Stimulated activated CD4-positive, alpha-beta T cell treated with anti-CD3 and anti-CD28 coated beads, TNF-alpha, amount 100 ng/mL, for 1 hour (primary cell): ENCODE measurements at regions not wholly inside any gene's neighbourhood (a gene's known extent, or its start where the extent isn't known, plus 50 kb on each side); places are given as distances from the start of the nearest gene placed in this dataset.
"Not testable (repeated sequence)": the region's sequence is repeated elsewhere in the genome, so short reads cannot be mapped to it uniquely, and the experiment has no call there.

Source experiments
- DNase-seq, 3 donors: peaks; one replicate each; pipeline ENCODE4 v3.0.0-alpha.2; 2020; ENCODE audit warnings: low read depth in 3 of 3, low spot score in 1 of 3

DNA sequence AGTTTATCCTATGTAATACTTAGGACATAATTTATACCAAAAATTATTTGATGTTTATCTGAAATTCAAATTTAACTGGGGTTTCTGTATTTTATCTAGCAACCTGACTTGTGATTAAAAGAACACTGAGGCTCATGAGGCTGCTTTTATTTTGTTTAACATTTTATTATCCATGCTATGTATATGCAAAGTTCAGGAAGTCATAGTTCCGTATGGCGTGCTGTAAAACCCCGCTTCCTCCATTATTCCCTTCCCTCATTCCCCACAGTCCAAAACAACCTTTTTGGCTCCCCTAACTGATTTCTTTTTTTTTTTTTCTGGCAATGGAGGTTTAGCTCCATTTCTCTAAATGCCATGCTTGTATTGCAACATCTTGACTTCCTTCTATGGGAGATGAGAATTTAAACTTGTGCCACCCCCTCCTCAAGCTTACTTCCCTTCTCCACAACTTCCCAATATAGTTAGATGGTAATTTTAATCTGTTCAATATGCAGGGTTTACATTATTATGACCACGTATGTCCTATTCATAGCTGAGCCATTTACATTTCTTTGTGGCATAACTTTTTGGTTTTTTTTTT is 138.0 kb upstream of the DNAH14 start:
- DNase-seq = no peak

DNA sequence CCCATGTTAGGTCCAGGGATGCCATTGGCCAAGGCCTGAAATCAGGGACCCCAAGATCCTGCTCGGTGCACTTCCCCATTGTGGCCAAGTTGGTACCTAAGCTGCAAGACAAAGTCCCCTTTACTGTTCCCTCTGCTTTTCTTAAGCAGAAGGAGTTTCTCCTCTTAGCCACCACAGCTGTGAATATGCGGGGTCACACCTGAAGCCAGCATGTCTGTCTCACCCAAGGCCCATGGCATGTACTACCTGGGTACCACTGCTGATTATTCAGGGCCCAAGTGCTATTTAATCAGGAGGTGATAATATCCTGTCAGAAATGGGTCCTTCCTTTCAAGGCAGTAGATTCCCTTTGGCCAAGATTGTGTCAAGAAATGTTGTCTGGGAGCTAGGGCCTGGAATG is 133.9 kb upstream of the DNAH14 start:
- no peak for DNase-seq

DNA sequence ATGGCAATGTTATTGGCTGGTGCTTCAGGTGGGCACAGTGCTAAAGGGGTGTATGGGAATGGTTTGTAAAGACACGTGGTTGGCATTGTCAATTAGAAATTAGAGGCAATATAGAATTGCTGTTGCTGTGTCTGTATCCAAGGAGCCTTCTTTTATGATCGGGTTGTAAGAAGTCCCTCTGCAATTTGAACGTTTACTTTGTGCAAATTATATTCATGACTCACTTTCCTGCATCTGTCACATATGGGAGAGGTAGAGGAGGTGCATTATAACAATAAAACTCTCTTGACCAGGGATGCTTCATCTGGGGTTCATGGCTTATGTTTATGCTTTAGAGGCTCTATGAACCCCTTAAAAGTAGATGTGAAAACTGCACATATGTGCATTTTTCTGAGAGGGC is 130.4 kb upstream of the DNAH14 start:
- DNase-seq = no peak

DNA sequence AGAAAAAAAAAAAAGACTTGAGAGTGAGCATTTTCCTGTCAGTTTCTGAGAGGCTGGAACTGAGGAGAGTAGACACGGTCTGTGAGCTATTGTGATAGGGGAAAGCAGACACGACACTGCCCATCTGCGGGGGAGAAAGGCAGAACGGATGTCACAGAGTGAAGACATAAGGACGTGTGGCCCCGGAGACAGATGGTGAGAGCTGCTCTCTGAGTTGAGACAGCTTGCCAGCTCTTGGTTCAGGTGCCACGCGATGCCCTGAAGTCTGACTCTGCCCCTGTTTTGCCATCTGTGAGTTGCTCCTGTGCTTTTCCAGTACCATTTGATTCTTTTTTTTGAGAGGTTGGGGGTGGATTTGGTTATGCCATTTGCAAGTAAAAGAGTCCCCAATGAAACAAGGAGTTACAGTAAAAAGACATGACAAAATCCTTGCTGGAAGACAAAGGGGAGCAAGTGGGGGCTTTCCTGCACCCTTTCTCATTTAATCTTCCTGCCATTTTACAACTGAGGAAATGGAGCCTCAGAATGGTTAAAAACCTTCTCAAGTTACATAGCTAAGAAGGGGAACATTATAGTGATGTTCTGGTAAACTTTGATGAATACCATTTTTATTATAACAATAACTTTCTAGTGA is 128.9 kb upstream of the DNAH14 start:
- DNase-seq = no peak

DNA sequence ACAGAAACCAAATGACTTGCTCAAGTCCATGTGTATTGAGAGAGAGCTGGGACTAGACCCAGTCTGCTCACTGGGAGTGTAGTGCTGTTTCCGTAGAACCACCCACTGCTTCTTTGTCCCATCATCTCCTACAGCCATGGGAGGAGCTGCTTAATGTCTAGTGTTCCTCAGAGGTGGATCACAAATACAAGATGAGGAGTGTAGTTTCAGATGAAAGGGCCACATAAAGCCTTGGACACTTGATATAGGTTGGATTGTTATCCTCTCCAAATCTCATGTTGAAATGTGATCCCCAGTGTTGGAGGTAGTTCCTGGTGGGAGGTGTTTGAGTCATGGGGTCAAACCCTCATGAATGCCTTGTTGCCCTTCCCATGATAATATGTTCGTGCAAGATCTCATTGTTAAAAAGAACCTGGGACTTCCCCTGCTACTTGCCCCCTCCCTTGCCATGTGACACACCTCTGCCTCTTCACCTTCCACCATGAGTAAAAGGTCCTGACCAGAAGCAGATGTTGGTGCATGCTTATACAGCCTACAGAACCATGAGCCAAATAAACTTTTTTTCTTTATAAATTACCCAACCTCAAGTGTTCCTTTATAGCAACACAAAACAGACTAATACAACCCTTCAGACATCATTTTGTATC is 127.5 kb upstream of the DNAH14 start:
- DNase-seq = no peak

DNA sequence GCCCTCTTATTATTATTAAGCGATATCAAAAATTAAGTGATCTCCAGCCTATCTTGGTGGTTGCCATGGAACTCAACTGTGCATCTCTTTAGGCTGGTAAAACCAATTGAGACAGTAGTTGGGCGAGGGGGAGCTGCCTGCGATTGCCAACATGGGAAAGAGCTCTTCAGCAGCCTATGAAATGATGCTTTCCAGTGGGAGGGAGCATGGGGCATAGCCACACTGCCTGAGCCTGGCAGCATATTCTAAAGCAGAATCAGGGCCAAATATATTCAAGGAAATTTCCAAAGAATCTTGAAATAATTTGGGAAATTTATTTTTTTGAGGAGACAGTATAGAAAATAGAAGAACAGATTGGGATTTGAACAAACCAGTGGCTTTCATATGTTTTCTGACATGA is 126.9 kb upstream of the DNAH14 start:
- no peak for DNase-seq

DNA sequence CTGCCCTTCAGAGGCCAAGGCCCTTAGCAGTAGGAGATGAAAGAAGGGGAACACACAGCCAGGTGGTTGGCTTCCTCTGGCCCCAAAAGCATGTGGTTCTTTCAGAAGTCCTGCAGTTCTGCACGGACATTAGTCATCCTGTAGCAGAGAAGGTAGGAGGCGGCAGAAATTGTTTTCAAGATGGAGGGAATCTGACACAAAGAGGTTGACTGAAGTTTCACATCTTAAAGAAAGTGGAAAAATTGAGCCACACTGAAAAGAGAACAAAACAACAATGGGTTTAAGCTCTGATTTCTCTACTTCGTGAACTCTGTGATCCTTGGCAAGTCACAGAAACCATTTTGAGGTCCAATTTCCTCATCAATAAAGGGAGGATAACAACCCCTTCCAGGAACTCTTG is 125.3 kb upstream of the DNAH14 start:
- no peak for DNase-seq

DNA sequence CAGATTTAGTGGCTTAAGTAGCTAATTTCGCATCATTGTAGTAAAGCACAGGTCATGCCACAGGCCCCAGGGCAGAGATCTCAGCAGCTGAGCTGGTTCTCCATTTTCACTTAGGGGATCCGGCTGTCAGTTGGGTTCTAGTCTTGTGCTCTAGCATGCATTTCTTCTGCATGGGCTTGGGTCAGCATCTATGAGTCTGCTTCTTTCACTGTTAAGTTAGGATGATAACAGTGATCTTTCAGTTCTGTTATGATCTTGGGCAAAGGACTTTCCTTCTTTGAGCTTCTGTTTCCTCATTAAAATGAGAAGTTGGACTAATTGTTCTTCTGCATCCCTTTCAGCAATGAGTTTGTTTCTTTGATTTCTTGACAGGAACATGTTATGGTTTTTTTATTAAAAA is 123.6 kb upstream of the DNAH14 start:
- no peak for DNase-seq

DNA sequence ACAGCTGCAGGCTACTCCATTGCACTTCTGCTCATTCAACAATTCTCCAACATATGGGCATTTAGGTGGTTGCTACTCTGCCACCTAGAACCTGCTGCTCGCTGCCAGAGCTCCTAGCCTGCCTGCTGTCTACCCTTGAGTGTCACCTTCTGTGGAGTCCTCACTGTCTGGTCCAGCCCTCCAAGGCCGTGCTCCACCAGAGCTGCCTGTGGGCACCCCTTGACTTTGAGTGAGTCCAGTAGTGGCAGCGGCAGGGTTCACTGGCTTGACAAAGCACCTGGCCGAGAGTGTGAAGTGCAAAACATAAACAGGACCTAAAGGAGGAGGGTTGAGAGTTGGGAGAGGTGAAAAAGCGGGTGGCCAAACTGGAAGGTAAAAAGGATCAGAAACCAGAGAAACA is 120.3 kb upstream of the DNAH14 start:
- no peak for DNase-seq

DNA sequence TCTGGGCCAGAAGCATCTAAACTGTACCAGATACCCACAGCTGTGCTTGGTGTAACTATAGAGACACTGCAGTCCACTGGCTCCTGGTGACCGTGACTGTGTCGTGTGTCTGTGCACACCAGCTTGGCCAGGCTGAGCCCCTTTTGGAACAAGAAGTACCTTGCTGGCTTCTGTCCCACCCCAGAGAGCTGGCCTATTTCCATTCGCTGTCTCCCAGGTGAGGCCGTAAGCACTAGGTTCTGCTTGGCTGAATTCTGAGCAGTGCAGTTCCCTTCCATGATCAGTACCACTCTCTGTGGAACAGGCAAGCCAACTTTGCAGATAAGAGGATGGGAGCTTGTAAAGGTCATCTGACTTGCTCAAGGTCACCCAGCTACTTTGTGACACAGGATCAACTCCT is 119.9 kb upstream of the DNAH14 start:
- no peak for DNase-seq

DNA sequence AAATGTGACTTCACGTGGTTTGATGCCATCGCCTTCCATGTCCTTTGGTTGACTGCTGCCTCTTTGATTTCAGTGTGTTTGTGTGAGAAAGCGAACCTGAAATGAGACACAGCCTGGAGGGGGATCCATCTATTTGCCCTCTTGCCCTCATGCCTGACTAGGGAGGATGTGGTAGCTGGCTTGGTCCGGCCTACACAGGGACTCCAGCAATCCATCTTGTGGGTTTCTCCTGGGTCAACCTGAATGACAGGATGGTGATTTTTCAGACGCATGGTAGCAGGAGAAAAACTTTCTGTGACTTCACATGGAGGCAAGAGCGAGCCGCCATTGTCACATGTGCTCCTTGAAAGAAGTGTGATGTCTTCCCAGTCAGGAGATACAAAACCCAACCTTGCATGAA is 117.9 kb upstream of the DNAH14 start:
- DNase-seq = no peak

DNA sequence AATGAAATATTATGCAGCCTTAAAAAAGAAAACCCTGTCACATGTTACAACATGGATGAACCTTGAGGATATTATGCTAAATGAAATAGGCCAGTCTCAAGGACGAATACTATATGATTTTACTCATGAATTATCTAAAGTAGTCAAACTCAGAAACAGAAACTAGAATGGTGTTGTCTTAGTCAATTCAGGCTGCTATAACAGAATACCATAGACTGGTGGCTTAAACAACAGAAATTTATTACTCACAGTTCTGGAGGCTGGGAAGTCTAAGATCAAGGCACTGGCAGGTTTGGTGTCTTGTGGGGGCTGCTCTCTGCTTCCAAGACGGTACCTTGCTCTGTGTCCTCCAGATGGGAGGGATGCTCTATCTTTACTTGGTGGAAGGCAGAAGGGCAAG is 113.8 kb upstream of the DNAH14 start:
- DNase-seq = no peak

DNA sequence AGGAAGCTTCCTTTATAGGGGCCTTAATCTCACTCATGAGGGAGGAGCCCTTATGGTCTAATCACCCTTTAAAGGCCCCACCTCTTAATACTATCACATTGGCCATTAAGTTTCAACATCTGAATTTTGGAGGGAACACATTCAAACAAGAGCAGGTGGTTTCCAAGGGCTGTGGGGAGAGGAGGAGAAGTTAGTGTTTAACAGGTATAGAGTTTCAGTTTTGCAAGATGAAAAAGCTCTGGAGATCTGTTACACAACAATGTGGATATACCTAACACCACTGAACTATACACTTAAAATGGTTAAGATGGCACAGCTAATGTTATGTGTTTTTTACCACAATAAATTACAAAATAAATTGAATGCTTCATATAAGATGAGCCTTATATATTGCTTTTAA is 113.4 kb upstream of the DNAH14 start:
- DNase-seq = no peak

DNA sequence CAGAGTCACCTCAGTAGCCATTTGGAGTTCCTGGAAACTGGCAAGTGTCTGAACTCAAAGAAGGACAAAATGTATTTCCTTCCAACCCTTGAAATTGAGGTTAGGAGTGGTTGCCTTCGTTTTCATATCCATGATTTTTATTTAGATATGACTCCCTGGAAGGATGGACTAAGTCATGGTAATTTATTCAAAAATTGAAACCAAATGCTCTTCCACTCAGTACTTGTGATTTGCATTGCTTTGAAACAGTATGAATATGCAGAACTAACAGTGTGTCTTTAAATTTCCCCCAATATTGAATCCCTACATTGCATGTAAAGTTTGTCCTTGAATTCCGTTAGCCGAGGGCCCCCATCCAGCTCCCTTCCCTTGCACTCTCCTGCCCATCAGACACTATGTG is 112.1 kb upstream of the DNAH14 start:
- DNase-seq = no peak

DNA sequence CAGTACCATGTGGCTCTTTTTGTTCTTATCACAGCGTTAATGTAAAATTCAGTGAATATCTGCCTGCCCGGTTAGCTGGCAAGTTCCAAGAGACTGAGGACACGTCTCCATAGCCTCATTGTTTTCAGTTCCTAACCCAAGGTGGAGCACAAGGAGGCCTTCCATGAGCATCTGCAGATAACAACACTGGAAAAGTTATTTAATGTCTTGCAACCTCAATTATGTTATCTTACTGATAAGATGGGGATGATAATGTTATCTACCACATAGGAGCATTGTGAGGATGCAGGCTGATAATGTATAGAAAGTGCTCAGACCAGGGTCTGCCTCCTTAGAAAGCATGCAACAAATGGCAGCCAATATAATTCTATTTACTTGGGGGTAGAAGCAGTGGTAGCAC is 109.6 kb upstream of the DNAH14 start:
- no peak for DNase-seq

DNA sequence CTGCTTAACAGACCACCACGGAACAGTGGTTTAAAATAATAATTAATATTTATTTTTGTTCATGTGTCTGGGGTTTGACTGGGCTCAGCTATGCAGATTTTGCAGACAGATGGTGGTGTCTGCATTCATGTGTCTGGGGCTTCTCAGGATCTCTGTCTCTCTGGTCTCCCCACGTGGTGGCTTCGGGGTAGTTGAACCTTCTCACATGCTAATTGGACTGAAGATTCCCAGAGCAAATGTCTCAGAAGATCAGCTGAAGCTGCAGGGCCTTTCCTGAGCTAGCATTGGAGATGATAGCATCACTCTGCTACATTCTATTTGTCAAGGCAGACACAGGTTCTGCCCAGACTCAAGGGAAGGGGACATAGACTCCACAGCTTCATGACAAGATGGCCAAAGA is 109.1 kb upstream of the DNAH14 start:
- no peak for DNase-seq

DNA sequence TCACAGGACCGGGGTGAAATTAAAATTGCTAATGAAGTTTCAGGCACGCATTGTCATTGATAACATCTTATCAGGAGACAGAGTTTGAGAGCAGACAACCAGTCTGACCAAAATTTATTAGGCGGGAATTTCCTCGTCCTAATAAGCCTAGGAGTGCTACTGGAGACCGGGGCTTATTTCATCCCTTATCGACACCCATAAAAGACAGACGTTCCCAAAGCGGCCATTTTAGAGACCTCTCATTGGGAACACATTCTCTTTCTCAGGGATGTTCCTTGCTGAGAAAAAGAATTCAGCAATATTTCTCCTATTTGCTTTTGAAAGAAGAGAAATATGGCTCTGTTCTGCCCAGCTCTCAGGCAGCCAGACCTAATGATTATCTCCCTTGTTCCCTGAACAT is 107.7 kb upstream of the DNAH14 start:
- DNase-seq = not testable (repeated sequence)

DNA sequence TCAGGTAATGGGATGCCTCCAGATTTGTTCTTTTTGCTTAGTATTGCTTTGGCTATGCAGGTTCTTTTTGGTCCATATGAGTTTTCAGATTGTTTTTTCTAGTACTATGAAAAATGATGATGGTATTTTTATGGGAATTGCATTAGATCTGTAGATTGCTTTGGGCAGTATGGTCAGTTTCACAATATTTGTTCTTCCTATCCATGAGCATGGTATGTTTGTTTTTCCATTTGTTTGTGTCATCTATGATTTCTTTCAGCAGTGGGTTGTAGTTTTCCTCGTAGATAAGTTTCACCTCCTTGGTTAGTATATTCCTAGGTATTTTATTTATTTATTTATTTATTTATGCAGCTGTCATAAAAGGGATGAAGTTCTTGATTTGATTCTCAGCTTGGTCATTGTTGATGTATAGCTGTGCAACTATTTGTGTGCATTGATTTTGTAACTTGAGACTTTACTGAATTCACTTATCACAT is 103.9 kb upstream of the DNAH14 start:
- DNase-seq = no peak

DNA sequence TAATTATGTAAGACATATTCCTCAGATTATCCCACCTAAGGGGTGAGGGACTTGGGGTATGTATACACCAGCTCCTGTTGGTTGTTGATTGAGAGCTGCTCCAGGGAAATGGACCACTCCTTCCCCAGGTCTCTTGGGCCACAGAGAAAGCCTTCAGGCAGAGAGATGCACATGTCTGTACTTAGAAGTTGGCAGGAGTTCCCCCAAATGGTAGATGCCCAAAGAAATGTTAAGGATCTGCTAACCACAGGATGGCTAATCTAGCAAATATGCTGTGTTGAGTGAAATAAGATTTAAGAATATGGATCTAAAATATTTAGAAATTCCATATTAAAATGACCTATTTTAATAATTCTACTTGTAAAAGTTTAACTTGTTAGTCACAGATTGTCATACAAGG is 100.8 kb upstream of the DNAH14 start:
- DNase-seq = no peak

DNA sequence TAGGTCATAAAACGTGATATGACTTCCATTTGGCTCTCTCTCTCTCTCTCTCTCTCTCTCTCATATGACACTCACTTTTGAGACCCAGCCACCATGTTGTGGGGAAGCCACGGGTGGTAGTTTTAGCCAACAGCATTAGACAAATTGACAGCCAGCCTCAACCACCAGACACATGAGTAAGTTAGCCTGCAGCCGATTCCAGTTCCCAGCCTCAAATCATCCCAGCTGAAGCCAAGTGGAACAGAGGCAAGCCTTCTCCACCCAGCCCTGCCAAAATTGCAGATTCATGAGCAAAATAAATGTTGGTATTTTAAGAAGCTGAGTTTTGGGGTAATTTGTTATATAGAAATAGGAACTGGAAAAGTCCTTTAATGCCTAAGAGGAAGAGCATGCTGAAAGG is 98.0 kb upstream of the DNAH14 start:
- no peak for DNase-seq

DNA sequence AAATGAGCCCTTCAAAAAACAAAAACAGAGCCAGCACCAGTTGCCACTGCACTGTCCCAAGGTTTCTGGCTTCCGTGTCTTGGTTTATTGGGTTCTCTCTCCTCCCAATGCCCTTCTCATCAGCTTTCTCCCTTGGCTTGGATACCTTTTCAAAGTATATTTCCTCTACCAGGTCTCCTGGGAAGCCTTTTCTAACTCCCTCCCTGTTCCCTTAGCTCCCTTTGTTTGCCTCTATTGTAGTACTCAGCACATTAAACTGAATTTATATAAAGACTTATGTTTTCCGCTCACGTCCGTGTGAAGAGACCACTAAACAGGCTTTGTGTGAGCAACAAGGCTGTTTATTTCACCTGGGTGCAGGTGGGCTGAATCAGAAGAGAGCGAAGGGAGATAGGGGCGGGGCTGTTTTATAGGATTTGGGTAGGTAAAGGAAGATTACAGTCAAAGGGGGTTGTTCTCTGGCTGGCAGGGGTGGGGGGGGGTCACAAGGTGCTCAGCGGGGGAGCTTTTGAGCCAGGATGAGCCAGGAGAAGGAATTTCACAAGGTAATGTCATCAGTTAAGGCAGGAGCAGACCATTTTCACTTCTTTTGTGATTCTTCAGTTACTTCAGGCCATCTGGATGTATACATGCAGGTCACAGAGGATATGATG is 89.7 kb upstream of the DNAH14 start:
- not testable (repeated sequence) for DNase-seq

DNA sequence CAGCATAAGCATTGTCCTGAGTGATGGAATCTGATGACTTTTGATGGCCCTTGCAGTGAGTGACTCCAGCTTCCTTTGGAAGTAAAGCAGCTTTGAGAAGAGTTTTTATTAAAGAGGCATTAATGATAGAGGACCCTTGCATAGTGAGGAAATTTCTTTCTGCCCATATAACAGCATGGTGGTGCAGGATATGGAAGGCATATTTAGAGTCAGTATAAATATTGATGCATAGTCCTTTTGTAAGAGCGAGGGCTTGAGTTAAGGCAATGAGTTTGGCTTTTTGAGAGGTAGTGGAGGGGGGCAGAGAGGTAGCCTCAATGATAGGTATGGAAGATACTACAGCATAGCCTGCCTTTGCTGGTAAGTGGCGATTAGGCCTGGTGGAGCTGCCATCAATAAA is 87.7 kb upstream of the DNAH14 start:
- not testable (repeated sequence) for DNase-seq
